GM12878 (cell line): ENCODE measurements at regions not wholly inside any gene's neighbourhood (a gene's known extent, or its start where the extent isn't known, plus 50 kb on each side); places are given as distances from the start of the nearest gene placed in this dataset.

Experiments used
- ATAC-seq: fragments of 200-7000 bp; cut with Tn5 transposase; 3 replicates; pipeline ENCODE4 v1.9.1; 2020; ENCODE audit warnings: mild to moderate bottlenecking, moderate library complexity
- BruUV-seq: library from RNA; stranded (reverse); fragments of 400-500 nt; replicated peaks from 2 replicates; lab custom pipeline; 2021; lab: Mats Ljungman, UMichigan
- CTCF ChIA-PET: fragments of 300-600 bp; sonication (Branson Sonifier 250); formaldehyde crosslinking; extraction: SDS; loops from one replicate; lab custom pipeline; 2021; ENCODE audit warnings: inconsistent platforms; lab: Yijun Ruan, JAX
- POLR2A ChIA-PET: fragments of 350-600 bp; formaldehyde crosslinking; extraction: SDS; loops from one replicate; lab custom pipeline; 2021; ENCODE audit warnings: inconsistent platforms; lab: Charles Lee
- RAD21 ChIA-PET: fragments of 300-600 bp; sonication (Branson Sonifier 250); formaldehyde crosslinking; loops from one replicate; lab custom pipeline; 2023; ENCODE audit warnings: antibody characterized with exemption; ENCODE audit not compliant: unreplicated experiment; lab: Charles Lee
- SMC1A ChIA-PET: fragments of 300-600 bp; sonication (Branson Sonifier 250); formaldehyde crosslinking; loops from one replicate; lab custom pipeline; 2023; ENCODE audit not compliant: unreplicated experiment, uncharacterized antibody; lab: Charles Lee
- DNase-seq: peaks from one replicate; pipeline ENCODE4 v3.0.0-alpha.2; 2011; ENCODE audit warnings: low read depth, low spot score
- FAIRE-seq: peaks from 3 replicates; lab custom pipeline; 2011; peaks lifted over from hg19 to GRCh38; lab: Jason Lieb, UNC
- H2AFZ ChIP-seq: 2 replicates; pipeline ENCODE4 v1.6.0; 2011; ENCODE audit warnings: low read depth, low read length, control low read depth; ENCODE audit not compliant: control insufficient read depth
- H3K27ac ChIP-seq: 2 replicates; pipeline ENCODE4 v1.5.1; 2011; ENCODE audit warnings: control low read depth; ENCODE audit not compliant: control insufficient read depth, insufficient read depth
- H3K27me3 ChIP-seq, 2 experiments: replicated peaks in 1 of 2; 2 replicates each; pipeline versions ENCODE4 v1.6.0 to v1.6.1; 2011; ENCODE audit warnings: low read length in 1 of 2; ENCODE audit not compliant: control insufficient read depth in 2 of 2, insufficient read depth in 2 of 2
- H3K36me3 ChIP-seq, 2 experiments: 2 replicates each; pipeline ENCODE4 v1.5.1; 2011; ENCODE audit warnings: low read length in 1 of 2; ENCODE audit not compliant: control insufficient read depth in 2 of 2, insufficient read depth in 2 of 2
- H3K4me1 ChIP-seq: 2 replicates; pipeline ENCODE4 v1.6.1; 2011; ENCODE audit warnings: mild to moderate bottlenecking, low read length, moderate library complexity, mixed read lengths; ENCODE audit not compliant: control insufficient read depth, insufficient read depth
- H3K4me2 ChIP-seq: 2 replicates; pipeline ENCODE4 v1.6.0; 2011; ENCODE audit warnings: control low read depth; ENCODE audit not compliant: control insufficient read depth, insufficient read depth
- H3K4me3 ChIP-seq: fragments of 200-600 bp; sonication (generic); 2 replicates; pipeline ENCODE4 v1.5.1; 2016
- H3K79me2 ChIP-seq: 2 replicates; pipeline ENCODE4 v1.6.0; 2011; ENCODE audit warnings: low read length; ENCODE audit not compliant: control insufficient read depth, insufficient read depth
- H3K9ac ChIP-seq: 2 replicates; pipeline ENCODE4 v1.8.0; 2011; ENCODE audit warnings: low read length, control low read depth, mixed read lengths; ENCODE audit not compliant: control insufficient read depth, insufficient read depth
- H3K9me3 ChIP-seq: replicated peaks from 3 replicates; pipeline ENCODE4 v1.5.1; 2011; ENCODE audit warnings: mild to moderate bottlenecking, low read length; ENCODE audit not compliant: control insufficient read depth, insufficient read depth
- H4K20me1 ChIP-seq: 2 replicates; pipeline ENCODE4 v1.6.0; 2011; ENCODE audit not compliant: control insufficient read depth, insufficient read depth
- BCL3 ChIP-seq: IDR thresholded peaks from 2 replicates; pipeline ENCODE4 v1.6.1; 2011; ENCODE audit warnings: borderline replicate concordance, low read depth, mild to moderate bottlenecking, moderate library complexity, low read length; ENCODE audit not compliant: insufficient read depth, poor library complexity, severe bottlenecking
- CREM ChIP-seq: IDR thresholded peaks from 2 replicates; pipeline ENCODE4 v1.6.1; 2014; ENCODE audit warnings: antibody characterized with exemption, low read depth
- MAX ChIP-seq: IDR thresholded peaks from 2 replicates; pipeline ENCODE4 v1.6.1; 2012; ENCODE audit warnings: low read depth, low read length, improper control_type of control experiment
- MLLT1 ChIP-seq: fragments of 450-650 bp; IDR thresholded peaks from 2 replicates; pipeline ENCODE4 v1.6.1; 2016; ENCODE audit warnings: mild to moderate bottlenecking
- NR2C1 ChIP-seq: fragments of 450-650 bp; IDR thresholded peaks from 2 replicates; pipeline ENCODE4 v1.6.1; 2017; ENCODE audit warnings: antibody characterized with exemption, mild to moderate bottlenecking, moderate library complexity
- PAX5 ChIP-seq: IDR thresholded peaks from 2 replicates; pipeline ENCODE4 v1.6.1; 2011; ENCODE audit warnings: low read depth, low read length, borderline replicate concordance
- RBBP5 ChIP-seq: fragments of 200-600 bp; sonication (generic); conservative IDR thresholded peaks from 2 replicates; pipeline ENCODE4 v1.6.1; 2016
- RCOR1 ChIP-seq: conservative IDR thresholded peaks from 2 replicates; pipeline ENCODE4 v1.6.1; 2012; ENCODE audit warnings: low read depth, low read length, improper control_type of control experiment
- RELA ChIP-seq: fragments of 450-650 bp; IDR thresholded peaks from 2 replicates; pipeline ENCODE4 v1.8.0; 2014; ENCODE audit warnings: borderline replicate concordance; ENCODE audit not compliant: partially characterized antibody
- RELB ChIP-seq: fragments of 450-650 bp; IDR thresholded peaks from 2 replicates; pipeline ENCODE4 v1.6.1; 2017; ENCODE audit warnings: low read depth, mild to moderate bottlenecking, moderate library complexity
- SIX5 ChIP-seq: IDR thresholded peaks from 2 replicates; pipeline ENCODE4 v1.6.1; 2011; ENCODE audit warnings: mild to moderate bottlenecking, low read depth, low read length, moderate library complexity; ENCODE audit not compliant: severe bottlenecking
- ZBTB11 ChIP-seq: fragments of 450-650 bp; formaldehyde crosslinking; IDR thresholded peaks from 2 replicates; pipeline ENCODE4 v1.5.0; 2022; ENCODE audit warnings: mild to moderate bottlenecking, missing genetic modification characterization
- ZNF207 ChIP-seq: fragments of 450-650 bp; IDR thresholded peaks from 2 replicates; pipeline ENCODE4 v1.6.1; 2014; ENCODE audit warnings: antibody characterized with exemption, mild to moderate bottlenecking, borderline replicate concordance
- WGBS: methylation state at CpG from one replicate; pipeline ENCODE4 v1.1.6; 2016; ENCODE audit warnings: low lambda C conversion rate; ENCODE audit not compliant: insufficient replicate concordance, insufficient coverage; ENCODE audit errors: missing lambda C conversion rate; 5-methylcytosine and 5-hydroxymethylcytosine counted together
- in situ Hi-C: fragments of 300-500 bp; cut with MboI; formaldehyde crosslinking; loops from 9 replicates; pipeline ENCODE4 v1.14.3; 2018; ENCODE audit warnings: mixed read lengths
- intact Hi-C: fragments of 100-400 bp; cut with micrococcal nuclease; formaldehyde crosslinking; loops from one replicate; pipeline ENCODE4 v1.14.2; 2022; ENCODE audit not compliant: unreplicated experiment

GRCh38 chr1:229017091-229017490 lies 253.8 kb upstream of the RAB4A start:
- no peak for ATAC-seq
- no peaks in the 10 kb centered on the region for H3K4me1 ChIP-seq
- H4K20me1 ChIP-seq: no peaks in the 10 kb centered on the region
- TF ChIP-seq RCOR1: no peak
- TF ChIP-seq PAX5: no peak
- TF ChIP-seq RELB: no peak
- TF ChIP-seq SIX5: no peak
- TF ChIP-seq MLLT1: no peak
- no peak for TF ChIP-seq CREM
- TF ChIP-seq RBBP5: no peak
- TF ChIP-seq BCL3: no peak
- no peak for TF ChIP-seq NR2C1
- no peak for TF ChIP-seq ZNF207
- no peak for TF ChIP-seq ZBTB11 (CRISPR knock-in tag)
- TF ChIP-seq RELA: no peak
- no peak for TF ChIP-seq MAX
- no peak overlapping the region for H3K27ac ChIP-seq
- FAIRE-seq: no peak
- no peak for DNase-seq
- no peak overlapping the region for H3K4me3 ChIP-seq
- WGBS: 38% methylated on average over 4 of the region's 4 CpGs
- no TSS peak for BruUV-seq
- no peaks in the 10 kb centered on the region for H3K9me3 ChIP-seq
- no peak overlapping the region for H3K4me2 ChIP-seq
- intact Hi-C loops (no loop called here), in situ Hi-C loops (no loop called here)
- no peak overlapping the region for H3K9ac ChIP-seq
- H3K79me2 ChIP-seq: no peaks in the 10 kb centered on the region
- no peaks in the 10 kb centered on the region for H3K36me3 ChIP-seq
- ChIA-PET CTCF (no interaction called here), POLR2A (no interaction called here), RAD21 (no interaction called here), SMC1A (interaction anchor here (1.1 kb wide), 1 partner anchor 210 kb away, joined by 3 read pairs; no protein-coding TSS in a partner anchor)
- H2AFZ ChIP-seq: no peak overlapping the region
- peaks cover 0 to 3% of the 10 kb centered on the region in 2 experiments for H3K27me3 ChIP-seq
